ENCODE measurements at regions not wholly inside any gene's neighbourhood (a gene's known extent, or its start where the extent isn't known, plus 50 kb on each side); places are given as distances from the start of the nearest gene placed in this dataset.

DNA sequence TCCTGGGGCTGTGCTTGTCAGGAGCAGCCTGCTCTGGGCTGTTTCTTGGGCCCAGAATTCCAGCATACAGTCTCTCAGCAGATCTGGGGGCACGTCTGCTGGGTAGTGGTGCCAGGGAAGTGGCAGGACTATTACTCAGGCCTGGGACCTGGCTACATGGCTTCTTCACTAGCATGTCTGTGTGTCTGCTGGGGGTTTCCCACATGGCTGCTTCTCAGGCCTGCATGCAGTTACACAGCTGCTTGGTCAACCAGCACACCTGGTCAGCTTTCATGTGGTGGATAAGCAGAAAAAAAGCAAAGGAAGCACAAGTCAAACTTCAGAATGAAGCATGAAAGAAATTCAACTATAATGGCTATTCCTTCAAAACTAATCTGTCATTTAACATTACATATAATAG is 316.2 kb upstream of the NOX3 start:
- TF ChIP-seq, protein P1, sequence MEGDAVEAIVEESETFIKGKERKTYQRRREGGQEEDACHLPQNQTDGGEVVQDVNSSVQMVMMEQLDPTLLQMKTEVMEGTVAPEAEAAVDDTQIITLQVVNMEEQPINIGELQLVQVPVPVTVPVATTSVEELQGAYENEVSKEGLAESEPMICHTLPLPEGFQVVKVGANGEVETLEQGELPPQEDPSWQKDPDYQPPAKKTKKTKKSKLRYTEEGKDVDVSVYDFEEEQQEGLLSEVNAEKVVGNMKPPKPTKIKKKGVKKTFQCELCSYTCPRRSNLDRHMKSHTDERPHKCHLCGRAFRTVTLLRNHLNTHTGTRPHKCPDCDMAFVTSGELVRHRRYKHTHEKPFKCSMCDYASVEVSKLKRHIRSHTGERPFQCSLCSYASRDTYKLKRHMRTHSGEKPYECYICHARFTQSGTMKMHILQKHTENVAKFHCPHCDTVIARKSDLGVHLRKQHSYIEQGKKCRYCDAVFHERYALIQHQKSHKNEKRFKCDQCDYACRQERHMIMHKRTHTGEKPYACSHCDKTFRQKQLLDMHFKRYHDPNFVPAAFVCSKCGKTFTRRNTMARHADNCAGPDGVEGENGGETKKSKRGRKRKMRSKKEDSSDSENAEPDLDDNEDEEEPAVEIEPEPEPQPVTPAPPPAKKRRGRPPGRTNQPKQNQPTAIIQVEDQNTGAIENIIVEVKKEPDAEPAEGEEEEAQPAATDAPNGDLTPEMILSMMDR (IDR thresholded peaks at IDR 0.05) = no peak
- TF ChIP-seq POLR2A (IDR thresholded peaks at IDR 0.05) (no peak), EP300 (IDR thresholded peaks at IDR 0.05) (no peak)

All from sigmoid colon (tissue), 4 donors.